Frontal cortex (tissue), 3 donors: ENCODE measurements at regions not wholly inside any gene's neighbourhood (a gene's known extent, or its start where the extent isn't known, plus 50 kb on each side); places are given as distances from the start of the nearest gene placed in this dataset.
"Not testable (repeated sequence)": the region's sequence is repeated elsewhere in the genome, so short reads cannot be mapped to it uniquely, and the experiment has no call there.

Source experiments
- DNase-seq, 2 donors: peaks; one replicate each; pipeline ENCODE4 v3.0.0; 2012; ENCODE audit warnings: low spot score in 2 of 2
- FAIRE-seq: peaks from 2 replicates; lab custom pipeline; 2012; peaks lifted over from hg19 to GRCh38; lab: Jason Lieb, UNC
- donor health status: control.
- donor health status: control.
- donor health status: control.

DNA sequence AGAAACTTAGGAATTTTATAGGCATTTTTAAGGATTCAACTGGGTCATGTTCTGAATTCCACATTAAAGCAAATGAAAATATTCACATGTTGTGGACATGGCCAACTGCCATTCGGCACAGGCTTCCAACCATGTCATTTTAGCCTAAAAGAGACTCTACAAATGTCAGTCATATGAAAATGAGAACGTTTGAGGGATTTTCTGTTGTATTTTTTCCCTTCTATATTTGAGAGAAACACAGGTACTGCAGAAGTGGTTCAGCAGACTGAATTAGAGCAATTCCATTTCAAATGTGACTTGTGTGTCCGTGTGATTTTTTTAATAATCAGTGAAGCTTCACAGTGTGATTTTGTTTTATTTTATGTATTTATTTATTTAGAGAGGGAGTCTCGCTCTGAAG is 124.3 kb downstream of the TP53TG3F start:
- not testable (repeated sequence) for DNase-seq, FAIRE-seq

- DNase-seq, FAIRE-seq: not testable (repeated sequence)
Observed at GRCh38 chr16:33588589-33588988, 129.2 kb downstream of the TP53TG3F start.

DNA sequence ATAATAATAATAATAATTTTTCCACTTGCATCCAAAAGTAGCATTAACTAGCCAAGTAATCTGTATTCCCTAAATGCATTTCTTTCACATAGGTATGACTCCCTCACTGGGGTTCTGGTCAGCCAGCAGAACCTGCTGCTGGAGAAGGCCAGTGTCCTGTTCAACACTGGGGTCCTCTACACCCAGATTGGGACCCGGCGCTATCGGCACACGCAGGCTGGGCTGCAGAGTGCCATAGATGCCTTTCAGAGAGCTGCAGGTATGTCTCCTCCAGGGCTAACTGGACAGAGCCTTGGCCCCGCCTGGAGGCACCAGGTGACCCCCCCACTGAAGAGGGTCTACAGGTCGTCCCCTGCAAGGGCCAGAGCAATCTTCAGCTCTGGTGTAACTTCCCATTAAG is 133.9 kb downstream of the TP53TG3F start:
- not testable (repeated sequence) for FAIRE-seq, DNase-seq

- not testable (repeated sequence) for FAIRE-seq, DNase-seq
Observed at GRCh38 chr16:33595074-33595473, 135.7 kb downstream of the TP53TG3F start.

DNA sequence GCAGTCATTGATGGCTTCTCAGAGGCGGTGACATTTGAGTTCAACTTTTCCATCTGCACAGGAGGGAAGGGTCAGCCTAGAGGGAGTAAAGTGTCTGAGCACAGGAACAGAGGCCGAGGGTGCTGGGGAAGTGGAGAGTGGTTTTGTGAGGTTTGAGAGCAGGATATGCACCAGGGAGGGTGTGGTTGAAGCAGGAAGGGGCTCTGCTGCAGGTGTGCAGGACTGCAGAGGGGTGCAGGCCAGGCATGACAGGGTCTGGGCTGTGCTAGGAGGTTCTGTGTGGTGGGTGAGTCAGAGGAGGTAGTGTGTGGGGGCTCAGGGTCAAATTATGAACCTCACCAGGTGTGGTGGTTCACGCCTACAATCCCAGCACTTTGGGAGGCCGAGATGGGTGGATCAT is 141.6 kb downstream of the TP53TG3F start:
- FAIRE-seq, DNase-seq: not testable (repeated sequence)

DNA sequence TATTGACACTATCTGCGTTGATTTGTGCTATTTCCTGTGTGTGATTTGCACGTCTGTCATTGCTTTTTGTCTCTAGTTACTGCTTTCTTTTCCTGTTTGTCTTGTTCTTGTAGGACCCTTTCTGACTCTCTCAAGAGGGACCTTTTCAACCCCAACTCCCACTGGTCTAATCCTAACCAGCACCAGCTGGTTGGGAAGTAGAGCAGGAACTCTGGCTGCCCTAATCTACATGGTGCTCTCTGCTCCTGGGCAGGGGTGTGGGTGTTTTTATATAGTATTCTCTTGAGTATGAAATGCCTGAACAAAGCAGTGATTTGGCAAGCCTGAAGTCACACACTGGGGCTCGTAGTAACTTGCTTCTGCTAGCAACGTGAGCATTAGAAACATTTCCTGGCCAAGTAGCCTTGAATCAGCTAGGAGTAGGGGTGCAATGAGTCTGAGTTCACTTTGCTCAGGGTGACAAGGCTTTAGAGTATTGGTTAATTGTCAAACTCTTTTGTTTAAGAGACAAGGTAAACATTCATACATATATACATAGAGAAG is 164.2 kb downstream of the TP53TG3F start:
- not testable (repeated sequence) for FAIRE-seq, DNase-seq

DNA sequence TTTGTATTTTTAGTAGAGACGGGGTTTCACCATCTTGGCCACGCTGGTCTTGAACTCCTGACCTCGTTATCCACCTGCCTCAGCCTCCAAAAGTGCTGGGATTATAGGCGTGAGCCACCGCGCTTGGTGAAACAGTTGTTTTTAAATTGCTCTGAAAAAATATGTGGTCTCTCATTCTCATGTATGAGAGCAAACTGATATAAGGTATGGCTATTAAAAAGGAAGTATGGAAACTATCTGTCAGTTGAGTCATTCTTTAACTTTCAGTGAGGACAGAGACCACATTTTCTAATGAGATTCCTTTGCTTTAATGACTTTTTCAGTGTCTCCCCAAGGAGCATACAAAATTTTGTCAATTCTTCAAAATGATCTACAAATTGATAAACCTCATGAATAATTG is 169.5 kb downstream of the TP53TG3F start:
- DNase-seq, FAIRE-seq: not testable (repeated sequence)

DNA sequence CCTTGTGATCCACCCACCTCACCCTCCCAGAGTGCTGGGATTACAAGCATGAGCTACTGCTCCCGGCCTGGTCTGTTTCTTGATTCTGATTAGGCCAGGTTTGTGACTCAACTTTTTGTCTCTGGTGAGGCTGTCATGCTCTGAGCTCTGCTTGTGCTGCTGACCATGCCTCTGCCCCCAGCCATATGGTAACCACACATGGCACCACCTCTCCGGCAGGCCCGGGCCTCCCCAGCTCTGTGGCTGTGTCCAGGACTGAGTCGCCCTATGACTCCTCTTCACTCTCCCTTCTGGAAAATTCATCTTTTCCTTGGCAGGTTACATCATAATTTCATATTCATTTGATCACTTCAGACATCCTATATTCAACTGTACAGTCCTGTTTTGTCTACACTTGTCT is 172.3 kb downstream of the TP53TG3F start:
- DNase-seq, FAIRE-seq: not testable (repeated sequence)

DNA sequence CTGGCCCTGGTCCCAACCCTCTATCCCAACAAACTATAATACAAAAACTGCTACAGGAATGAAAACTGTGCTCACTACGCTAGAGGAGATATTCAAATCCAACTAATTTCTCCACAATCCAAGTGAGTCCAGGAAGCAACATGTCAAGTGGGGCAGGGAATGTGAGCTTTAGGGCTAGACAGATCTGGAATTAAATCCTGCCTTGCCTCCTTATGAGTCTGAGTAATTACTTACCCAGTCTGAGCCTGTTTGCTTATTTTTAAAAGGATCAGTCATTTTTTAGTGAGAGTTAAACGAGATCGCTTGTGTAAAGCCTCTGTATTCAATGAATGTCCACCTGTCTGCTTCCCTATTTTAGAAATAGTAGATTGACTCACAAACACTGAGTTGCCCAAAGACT is 174.6 kb downstream of the TP53TG3F start:
- not testable (repeated sequence) for FAIRE-seq, DNase-seq

GRCh38 chr16:33636760-33637159 is 177.3 kb downstream of the TP53TG3F start:
- FAIRE-seq, DNase-seq: not testable (repeated sequence)

- not testable (repeated sequence) for DNase-seq, FAIRE-seq
Observed at GRCh38 chr16:33643270-33643669, 183.9 kb downstream of the TP53TG3F start.

GRCh38 chr16:33643698-33644381 is 184.4 kb downstream of the TP53TG3F start:
- DNase-seq, result not testable (repeated sequence)

DNA sequence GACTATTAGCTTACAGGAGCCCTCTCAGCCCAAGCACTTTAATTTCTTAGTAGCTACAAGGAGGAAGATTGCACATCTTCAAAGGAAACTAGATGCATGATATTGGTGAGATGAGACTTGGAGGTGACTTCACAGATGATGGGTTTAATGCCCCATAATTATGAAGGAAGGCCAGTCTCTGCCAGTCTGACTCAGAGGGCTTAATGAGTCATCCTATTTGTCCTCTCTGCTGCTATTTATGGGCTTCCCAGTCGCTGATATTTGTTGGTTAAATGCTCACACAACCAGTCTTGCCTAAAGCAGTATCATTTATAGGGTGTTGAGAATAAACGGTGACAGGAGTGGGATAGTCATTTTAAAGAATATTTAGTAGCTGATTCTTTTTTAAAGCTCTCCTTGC is 187.0 kb downstream of the TP53TG3F start:
- not testable (repeated sequence) for FAIRE-seq, DNase-seq

More at GRCh38 chr16:33643698-33644381, 184.4 kb downstream of the TP53TG3F start:
- FAIRE-seq, result not testable (repeated sequence)

GRCh38 chr16:33655756-33656155 is 196.3 kb downstream of the TP53TG3F start:
- not testable (repeated sequence) for FAIRE-seq, DNase-seq

- peak; percentile 52 for FAIRE-seq
- DNase-seq, result not testable (repeated sequence)
Observed at GRCh38 chr16:33656394-33656793, 197.0 kb downstream of the TP53TG3F start.

DNA sequence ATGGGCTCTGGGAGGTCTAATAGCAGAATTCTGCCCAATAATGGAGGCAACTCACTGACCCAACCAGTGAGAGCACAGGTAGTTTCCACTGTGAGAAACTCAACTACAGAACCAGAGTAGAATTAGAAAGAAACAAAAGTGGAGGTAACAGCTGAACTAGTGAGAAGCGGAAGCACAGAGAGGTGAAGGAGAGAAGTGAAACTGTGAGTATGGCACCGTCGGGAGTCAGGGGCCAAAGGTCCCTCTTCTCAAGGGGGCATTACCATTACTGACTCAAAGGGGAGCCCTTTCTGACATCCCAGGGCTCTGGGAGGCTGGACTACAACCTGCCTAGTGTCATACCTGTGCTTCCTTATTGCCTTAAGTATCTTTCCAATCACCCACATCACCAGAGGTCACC is 198.3 kb downstream of the TP53TG3F start:
- DNase-seq, FAIRE-seq: not testable (repeated sequence)

DNA sequence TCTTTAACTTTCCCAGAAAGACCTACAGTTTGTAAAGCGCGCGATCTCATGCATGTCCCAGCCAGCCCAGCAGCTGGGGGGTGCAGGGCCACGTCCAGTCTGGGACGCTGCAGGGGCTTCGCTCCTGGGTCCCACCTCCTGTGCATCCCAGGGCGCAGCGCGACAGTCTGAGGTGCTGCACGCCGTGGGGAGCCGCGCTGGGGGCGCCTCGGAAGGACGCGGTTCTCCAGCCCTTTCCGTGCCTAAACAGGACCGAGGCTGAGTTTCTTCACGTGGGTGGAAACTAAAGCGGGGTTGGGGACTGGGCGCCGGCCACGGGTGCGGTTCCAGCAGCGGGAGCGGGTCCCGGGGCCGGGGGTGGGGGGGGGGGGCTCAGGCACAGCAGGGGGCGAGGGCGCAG is 221.4 kb downstream of the TP53TG3F start:
- not testable (repeated sequence) for FAIRE-seq, DNase-seq

GRCh38 chr16:33700320-33700719 is 240.9 kb downstream of the TP53TG3F start:
- FAIRE-seq, DNase-seq: not testable (repeated sequence)

GRCh38 chr16:33706845-33707590 is 247.6 kb downstream of the TP53TG3F start:
- not testable (repeated sequence) for FAIRE-seq, DNase-seq

DNA sequence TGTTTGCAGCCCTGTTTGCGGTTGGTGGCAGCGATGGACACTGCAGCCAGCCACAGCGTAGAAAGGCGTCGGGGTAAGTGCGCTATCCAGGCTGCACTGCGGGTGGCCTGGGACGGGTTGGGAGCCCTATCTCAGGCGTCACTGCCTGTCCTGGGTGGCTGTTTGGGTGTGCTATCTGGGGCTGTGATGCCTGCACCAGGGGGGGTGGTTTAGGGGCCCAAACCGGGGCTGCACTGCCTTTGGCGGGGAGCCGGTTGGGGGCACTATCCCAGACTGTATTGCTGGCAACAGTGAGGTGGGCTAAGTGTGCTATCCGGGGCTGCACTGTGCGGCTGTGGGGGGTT is 248.2 kb downstream of the TP53TG3F start:
- not testable (repeated sequence) for DNase-seq, FAIRE-seq
